NCI-H2081 treated with DMSO at 0.1 percent for 48 hours (cell line): ENCODE measurements at regions not wholly inside any gene's neighbourhood (a gene's known extent, or its start where the extent isn't known, plus 50 kb on each side); places are given as distances from the start of the nearest gene placed in this dataset.
"Not testable (repeated sequence)": the region's sequence is repeated elsewhere in the genome, so short reads cannot be mapped to it uniquely, and the experiment has no call there.

ENCODE experiments used
- DNase-seq: peaks from one replicate; lab custom pipeline; 2025; lab: John Stamatoyannopoulos, UW

- DNase-seq, result not testable (repeated sequence)
These were observed 198.4 kb upstream of the FERMT1 start for GRCh38 chr20:6321235-6321634.

GRCh38 chr20:6311841-6312655, 189.2 kb upstream of the FERMT1 start:
- no peak for DNase-seq

- no peak for DNase-seq
These were observed 188.3 kb upstream of the FERMT1 start for GRCh38 chr20:6311097-6311496.

- DNase-seq, result no peak
These were observed 182.7 kb upstream of the FERMT1 start for GRCh38 chr20:6305536-6305935.

DNA sequence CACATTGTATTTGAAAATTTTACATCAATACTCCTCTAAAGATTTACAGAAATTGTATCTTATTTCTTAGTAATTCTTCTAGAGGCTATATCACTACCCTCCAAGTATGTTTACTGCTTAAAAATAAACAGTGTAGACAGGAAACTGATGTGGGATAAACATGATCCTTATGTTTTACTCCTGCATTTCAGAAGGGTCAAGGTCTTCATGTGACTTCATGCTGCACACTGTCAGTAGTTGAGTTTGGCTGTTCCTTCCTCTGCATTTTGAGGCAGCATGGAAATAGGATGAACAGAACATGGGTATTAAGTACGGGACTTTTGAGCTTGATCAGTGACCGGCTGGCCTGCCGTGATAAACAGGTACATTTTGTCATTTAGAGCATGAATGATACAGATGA, 179.2 kb upstream of the FERMT1 start:
- DNase-seq, result no peak

GRCh38 chr20:6299456-6299855, 176.6 kb upstream of the FERMT1 start:
- no peak for DNase-seq

DNA sequence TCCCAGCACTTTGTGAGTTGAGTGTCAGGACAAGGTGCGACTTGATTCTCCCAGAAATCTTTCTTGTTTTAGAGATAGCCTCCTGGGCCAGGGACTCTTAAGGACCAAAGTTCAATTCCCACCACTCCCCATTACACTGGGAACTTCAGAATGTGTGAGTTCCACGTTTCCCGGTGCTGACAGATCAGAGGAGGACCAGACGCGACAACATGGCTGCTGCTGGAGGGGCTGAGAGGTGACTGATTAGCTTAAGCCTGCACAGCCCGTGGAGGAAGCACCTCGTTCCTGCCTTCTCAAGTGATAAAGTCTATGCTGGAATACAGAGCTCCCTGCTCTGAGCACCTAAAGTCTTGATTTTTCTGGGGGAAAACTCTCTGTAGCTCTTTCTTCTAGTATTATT, 175.2 kb upstream of the FERMT1 start:
- DNase-seq, result no peak

DNA sequence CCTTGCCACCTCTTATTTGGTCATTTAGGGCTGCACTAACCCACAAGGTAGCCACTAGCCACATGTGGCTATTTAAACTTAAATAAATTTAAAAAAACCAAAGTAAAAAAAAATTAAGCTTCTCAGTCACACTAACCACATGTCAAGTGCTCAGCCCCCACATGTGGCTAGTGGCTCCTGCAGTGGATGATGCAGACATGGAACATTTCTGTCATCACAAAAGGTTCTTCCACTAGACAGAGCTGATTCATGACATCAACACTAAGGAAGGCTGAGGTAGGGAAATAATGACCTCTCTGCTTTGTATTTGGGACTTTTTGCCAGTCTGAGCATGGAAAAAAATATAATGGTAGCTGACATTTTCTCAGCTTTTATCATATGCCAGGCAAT, 173.0 kb upstream of the FERMT1 start:
- DNase-seq, result no peak

- no peak for DNase-seq
These were observed 172.5 kb upstream of the FERMT1 start for GRCh38 chr20:6295127-6295866.

DNA sequence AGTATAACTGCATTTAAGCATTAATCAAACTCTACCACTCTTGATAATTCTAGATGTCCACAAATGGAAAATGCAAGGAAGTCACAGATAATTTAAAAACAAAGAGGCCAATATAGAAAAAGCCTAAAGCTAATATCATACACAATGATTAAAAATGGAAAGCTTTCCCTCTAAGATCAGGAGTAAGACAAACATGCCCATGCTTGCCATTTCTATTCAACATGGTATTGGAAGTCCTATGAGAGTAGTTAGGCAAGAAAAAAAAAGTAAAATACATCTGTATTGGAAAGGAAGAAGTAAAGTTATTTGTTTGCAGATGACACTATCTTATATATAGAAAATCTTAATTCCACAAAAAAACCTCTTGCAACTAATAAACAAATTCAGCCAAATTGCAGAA, 164.6 kb upstream of the FERMT1 start:
- no peak for DNase-seq

DNA sequence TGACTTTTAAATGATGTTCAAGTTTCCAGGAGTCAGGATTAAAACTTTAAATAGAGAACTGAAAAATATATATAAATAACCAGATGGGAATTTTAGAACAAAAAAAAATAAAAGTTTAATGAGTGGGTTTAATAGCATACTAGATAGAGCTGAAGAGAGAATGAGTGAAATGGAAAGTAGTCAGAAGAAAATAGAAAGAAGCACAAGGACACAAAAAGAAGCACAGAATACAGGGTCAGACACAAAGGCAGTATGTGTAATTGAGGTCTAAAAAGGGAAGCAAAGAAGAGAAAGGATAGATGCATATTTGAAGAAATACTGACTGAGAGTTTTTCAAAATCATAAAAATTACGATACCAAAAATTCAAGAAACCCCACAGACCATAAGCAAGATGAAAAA, 159.8 kb upstream of the FERMT1 start:
- no peak for DNase-seq

DNA sequence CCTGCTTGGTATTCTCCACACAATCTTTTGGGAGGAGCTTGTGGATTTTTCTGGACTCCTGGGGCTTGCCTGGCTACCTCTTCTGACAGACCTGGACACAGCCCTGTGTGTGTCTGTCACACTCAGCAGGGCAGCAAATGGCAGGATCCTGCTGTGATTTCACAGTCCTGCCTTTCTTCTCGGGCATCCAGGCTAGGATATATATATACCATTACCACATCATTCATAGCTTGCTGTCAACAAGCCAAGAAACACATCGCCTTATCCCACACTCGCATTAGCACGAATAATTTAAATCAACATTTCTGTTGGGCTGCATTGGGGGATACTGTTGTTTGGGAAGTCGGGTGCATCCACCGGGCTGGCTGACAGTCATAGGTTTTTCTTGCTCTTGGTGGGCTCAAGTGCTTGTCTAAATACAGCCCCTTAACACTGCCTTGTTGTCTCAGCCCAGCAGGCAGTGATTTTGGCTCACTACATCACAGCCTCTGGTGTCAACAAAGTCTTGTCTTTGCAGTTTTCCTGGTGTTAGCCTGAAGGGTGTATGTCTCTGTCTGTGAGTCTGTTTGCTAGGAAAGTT, 154.9 kb upstream of the FERMT1 start:
- peak; percentile 62 for DNase-seq

- not testable (repeated sequence) for DNase-seq
These were observed 147.6 kb upstream of the FERMT1 start for GRCh38 chr20:6270404-6270803.

- DNase-seq, result no peak
These were observed 146.5 kb upstream of the FERMT1 start for GRCh38 chr20:6269168-6269873.

DNA sequence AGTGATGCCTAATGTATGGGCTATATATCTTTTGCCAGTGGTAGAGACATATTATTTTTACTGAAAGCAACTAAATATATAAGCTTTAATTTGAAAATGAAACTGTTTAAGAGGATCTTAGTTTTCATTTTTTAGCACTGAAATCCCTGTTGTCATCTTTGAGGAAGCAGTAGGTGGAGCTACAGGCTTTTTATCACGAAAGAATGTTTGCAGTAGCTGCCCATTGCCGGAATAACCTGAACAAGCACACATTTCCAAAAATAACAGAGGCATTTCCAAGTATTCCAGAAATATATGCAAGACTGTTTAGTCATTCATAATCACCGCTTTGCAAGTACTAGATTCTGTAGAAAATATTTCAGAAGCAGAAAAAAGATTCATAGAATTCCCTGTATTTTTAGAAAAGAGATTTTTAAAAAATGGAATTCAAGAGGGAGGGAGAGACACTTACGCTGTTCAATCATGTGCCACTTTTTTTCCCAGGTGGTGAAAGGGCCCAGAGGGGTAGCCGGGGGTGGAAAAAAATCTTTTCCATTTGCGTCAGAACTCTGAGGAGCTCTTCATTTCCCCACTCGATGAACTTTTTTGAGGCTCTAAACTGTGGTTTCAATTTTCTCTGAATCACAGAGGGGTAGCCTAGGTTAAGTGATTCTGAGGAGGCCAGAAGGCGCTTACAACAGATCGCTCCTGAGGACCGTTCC, 142.5 kb upstream of the FERMT1 start:
- DNase-seq, result peak; percentile 22

GRCh38 chr20:6253396-6253795, 130.6 kb upstream of the FERMT1 start:
- DNase-seq, result no peak

- DNase-seq, result no peak
These were observed 122.6 kb upstream of the FERMT1 start for GRCh38 chr20:6245436-6245835.

DNA sequence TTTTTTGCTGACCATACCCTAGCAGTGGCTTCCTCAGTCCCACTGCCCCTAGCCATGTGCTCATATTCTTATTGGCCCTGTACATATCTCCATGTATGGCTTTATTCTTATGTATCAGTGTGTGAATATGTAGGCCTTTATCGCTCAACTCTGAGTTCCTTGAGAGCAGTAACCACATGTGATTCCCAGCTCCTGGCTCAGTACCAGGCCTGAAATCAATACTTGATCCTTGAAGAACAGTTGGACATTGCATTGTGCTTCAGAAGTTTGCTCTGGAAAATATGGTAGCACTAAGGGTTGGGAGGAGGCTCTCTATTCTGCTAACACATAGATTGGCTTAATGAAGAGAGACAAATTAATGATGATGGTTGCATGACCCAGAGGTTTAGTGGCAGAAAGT, 118.8 kb upstream of the FERMT1 start:
- DNase-seq, result no peak

- no peak for DNase-seq
These were observed 117.2 kb upstream of the FERMT1 start for GRCh38 chr20:6240059-6240458.

DNA sequence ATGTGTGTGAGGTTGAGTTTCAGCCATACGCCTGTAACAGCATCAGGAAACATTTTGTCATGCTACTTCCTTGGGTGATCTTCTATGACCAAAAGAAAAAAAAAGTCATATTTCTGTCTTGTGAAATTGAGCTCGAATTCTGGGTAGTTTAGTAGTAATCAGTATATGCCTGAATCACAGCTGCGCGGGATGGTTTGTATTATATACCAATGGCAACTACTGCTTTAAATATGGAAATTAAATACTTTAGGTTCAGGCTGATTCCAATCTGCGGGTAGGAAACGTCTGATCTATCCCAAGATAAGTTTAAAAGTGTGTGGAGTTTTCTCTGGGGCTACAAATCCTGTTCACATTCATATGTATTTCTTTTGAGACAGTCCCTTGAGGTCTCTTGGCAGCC, 115.6 kb upstream of the FERMT1 start:
- no peak for DNase-seq

DNA sequence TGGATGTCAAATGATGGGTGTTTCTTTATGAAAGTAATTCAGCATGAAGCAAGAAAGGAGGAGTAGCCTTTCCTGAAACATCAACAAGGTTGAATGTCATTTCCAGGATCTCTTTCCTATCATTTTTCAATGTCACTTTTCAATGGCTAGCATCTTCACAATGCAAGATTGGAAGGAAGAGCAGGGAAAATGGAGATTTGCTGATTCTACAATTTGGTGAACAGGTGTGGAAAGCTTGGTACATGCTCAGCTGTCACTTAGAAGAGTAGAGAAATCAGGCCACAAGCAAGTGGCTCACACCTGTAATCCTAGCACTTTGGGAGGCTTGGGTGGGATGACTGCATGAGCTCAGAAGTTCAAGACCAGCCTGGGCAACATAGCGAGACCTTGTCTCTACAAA, 112.7 kb upstream of the FERMT1 start:
- no peak for DNase-seq

- DNase-seq, result no peak
These were observed 109.6 kb upstream of the FERMT1 start for GRCh38 chr20:6232436-6232835.
